T-helper 17 cell (primary cell): ENCODE measurements at regions not wholly inside any gene's neighbourhood (a gene's known extent, or its start where the extent isn't known, plus 50 kb on each side); places are given as distances from the start of the nearest gene placed in this dataset.
"Not testable (repeated sequence)": the region's sequence is repeated elsewhere in the genome, so short reads cannot be mapped to it uniquely, and the experiment has no call there.

Experiments used
- ATAC-seq: fragments of 150-1000 bp; cut with Tn5 transposase; 2 replicates; pipeline ENCODE4 v1.10.0; 2021; ENCODE audit warnings: mild to moderate bottlenecking, moderate library complexity
- DNase-seq, 3 donors: peaks; one replicate each; pipeline versions ENCODE4 v3.0.0 to v3.0.0-alpha.2; 2020 to 2021
- H3K9me3 ChIP-seq: one replicate; pipeline ENCODE4 v1.7.0; 2013; ENCODE audit warnings: low read length, mild to moderate bottlenecking; ENCODE audit not compliant: control insufficient read depth, poor library complexity, severe bottlenecking
- H3K27ac Mint-ChIP-seq: one replicate; pipeline ENCODE4 v1.8.0; 2022; ENCODE audit warnings: mild to moderate bottlenecking, moderate library complexity, mixed read lengths
- H3K27me3 Mint-ChIP-seq: one replicate; pipeline ENCODE4 v1.8.0; 2022; ENCODE audit warnings: mixed read lengths
- H3K36me3 Mint-ChIP-seq: one replicate; pipeline ENCODE4 v1.8.0; 2022; ENCODE audit warnings: low read depth, mixed read lengths
- H3K4me1 Mint-ChIP-seq: one replicate; pipeline ENCODE4 v1.8.0; 2022; ENCODE audit warnings: mild to moderate bottlenecking, mixed read lengths
- H3K4me3 Mint-ChIP-seq: one replicate; pipeline ENCODE4 v1.8.0; 2022; ENCODE audit warnings: mild to moderate bottlenecking, moderate library complexity, mixed read lengths

- no peak overlapping the region for H3K27ac Mint-ChIP-seq
Measured at GRCh38 chr1:58948671-58949070, 164.8 kb upstream of the JUN start.

DNA sequence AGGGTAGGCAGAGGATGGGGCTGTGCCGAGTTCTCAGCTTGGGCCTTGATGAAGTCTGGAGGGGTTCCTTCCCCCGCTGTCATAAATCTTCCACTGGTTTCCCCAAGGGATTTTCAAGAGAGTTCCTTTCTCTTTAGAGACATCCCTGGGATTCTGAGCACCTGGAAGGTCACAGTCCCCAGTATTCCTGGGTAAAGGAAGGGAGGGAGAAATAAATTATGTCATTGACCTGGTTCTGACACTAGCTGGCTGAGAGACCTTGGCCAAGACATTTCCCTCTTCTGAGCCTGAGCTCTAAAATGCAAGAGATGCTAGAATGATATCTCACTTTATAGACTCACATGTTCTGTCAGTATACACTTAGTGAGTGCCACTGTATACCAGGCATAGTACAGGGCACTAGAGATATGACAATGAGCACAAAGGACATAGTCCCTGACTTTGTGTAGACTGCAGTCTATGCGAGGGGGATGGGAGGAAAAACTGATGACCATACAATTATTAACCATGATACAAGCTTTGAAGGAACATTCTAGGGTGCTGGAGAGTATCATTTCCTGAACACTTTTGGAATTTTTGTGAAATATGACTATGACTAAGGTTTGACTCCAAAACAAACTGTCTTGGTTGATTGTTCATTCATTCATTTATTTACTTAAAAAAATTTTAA lies 165.8 kb upstream of the JUN start:
- DNase-seq (no peak), ATAC-seq (no peak)
- Mint-ChIP-seq H3K27me3 (peaks cover 12% of the 10 kb centered on the region), H3K4me1 (peaks cover 21% of the 10 kb centered on the region), H3K36me3 (no peaks in the 10 kb centered on the region), H3K27ac (no peak overlapping the region), H3K4me3 (no peak overlapping the region)
- H3K9me3 ChIP-seq, result no peaks in the 10 kb centered on the region

More at GRCh38 chr1:58948671-58949070, 164.8 kb upstream of the JUN start:
- no peaks in the 10 kb centered on the region for H3K9me3 ChIP-seq
- H3K4me1 Mint-ChIP-seq, result peaks cover 31% of the 10 kb centered on the region
- H3K36me3 Mint-ChIP-seq, result no peaks in the 10 kb centered on the region
- ATAC-seq (no peak), DNase-seq (no peak)
- H3K27me3 Mint-ChIP-seq, result peaks cover 2% of the 10 kb centered on the region
- no peak overlapping the region for H3K4me3 Mint-ChIP-seq

- no peaks in the 10 kb centered on the region for H3K9me3 ChIP-seq
- peaks cover 18% of the 10 kb centered on the region for H3K27me3 Mint-ChIP-seq
- no peak for DNase-seq
- ATAC-seq, result no peak
- H3K27ac Mint-ChIP-seq, result no peak overlapping the region
- H3K4me1 Mint-ChIP-seq, result peaks cover 20% of the 10 kb centered on the region
- no peak overlapping the region for H3K4me3 Mint-ChIP-seq
- H3K36me3 Mint-ChIP-seq, result peaks cover 2% of the 10 kb centered on the region
Measured at GRCh38 chr1:58950897-58951296, 167.1 kb upstream of the JUN start.

GRCh38 chr1:58953951-58954350 lies 170.1 kb upstream of the JUN start:
- ATAC-seq, H3K9me3 ChIP-seq, H3K4me3 Mint-ChIP-seq, H3K27ac Mint-ChIP-seq, H3K36me3 Mint-ChIP-seq, DNase-seq: not testable (repeated sequence)
- Mint-ChIP-seq H3K27me3 (peaks cover 18% of the 10 kb centered on the region), H3K4me1 (peaks cover 16% of the 10 kb centered on the region)

GRCh38 chr1:58963287-58963686 lies 179.4 kb upstream of the JUN start:
- DNase-seq, H3K27me3 Mint-ChIP-seq, H3K27ac Mint-ChIP-seq, H3K36me3 Mint-ChIP-seq, H3K9me3 ChIP-seq, H3K4me3 Mint-ChIP-seq, ATAC-seq: not testable (repeated sequence)
- peaks cover 13% of the 10 kb centered on the region for H3K4me1 Mint-ChIP-seq

GRCh38 chr1:58964428-58964827 lies 180.6 kb upstream of the JUN start:
- H3K27me3 Mint-ChIP-seq, result no peaks in the 10 kb centered on the region
- H3K4me3 Mint-ChIP-seq, result no peak overlapping the region
- no peak overlapping the region for H3K27ac Mint-ChIP-seq
- no peaks in the 10 kb centered on the region for H3K9me3 ChIP-seq
- peaks cover 19% of the 10 kb centered on the region for H3K4me1 Mint-ChIP-seq
- no peaks in the 10 kb centered on the region for H3K36me3 Mint-ChIP-seq
- DNase-seq (no peak), ATAC-seq (no peak)

GRCh38 chr1:58964880-58965279 lies 181.0 kb upstream of the JUN start:
- no peaks in the 10 kb centered on the region for H3K27me3 Mint-ChIP-seq
- ATAC-seq (no peak), DNase-seq (no peak)

DNA sequence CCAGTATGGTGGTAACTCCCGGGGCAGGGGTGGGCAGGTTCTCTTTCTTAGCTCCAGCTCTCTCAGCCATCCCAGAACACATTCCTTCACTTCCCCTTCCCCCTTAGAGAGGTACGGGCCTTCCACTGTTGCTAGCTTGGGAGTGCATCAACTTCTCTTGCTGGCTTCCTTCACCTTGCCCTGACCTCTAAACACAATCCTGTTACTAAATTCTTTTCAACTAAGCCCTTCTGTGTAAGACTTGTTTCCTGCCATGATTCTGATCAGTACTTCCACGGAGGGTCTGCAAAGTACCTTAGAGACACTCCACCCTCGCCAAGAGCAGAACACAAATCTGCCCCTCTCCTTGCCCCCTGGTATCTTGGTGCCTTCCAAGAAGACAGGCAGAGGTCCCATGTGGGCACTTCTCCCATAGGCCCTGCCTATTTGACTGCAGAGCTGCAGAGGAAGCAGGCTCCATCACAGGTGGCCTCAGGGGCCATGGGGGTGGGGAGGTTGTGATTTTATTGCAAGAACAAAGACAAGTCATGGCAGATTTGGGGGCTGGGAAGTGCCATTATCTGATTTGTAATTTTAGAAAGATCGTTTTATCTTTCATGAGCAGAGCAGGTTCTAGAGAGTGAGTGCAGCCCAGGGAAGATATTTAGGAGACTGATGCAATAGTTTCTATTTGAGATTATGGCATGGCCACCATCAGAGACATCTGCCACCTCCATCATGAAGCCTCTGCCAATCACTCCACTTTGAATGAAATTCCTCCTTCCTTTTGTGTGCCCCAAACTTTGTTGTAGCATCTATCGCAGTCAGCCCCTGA lies 182.5 kb upstream of the JUN start:
- peaks cover 19% of the 10 kb centered on the region for H3K4me1 Mint-ChIP-seq
- H3K36me3 Mint-ChIP-seq, result no peaks in the 10 kb centered on the region
- no peaks in the 10 kb centered on the region for H3K9me3 ChIP-seq
- H3K27me3 Mint-ChIP-seq, result no peaks in the 10 kb centered on the region
- no peak overlapping the region for H3K4me3 Mint-ChIP-seq
- DNase-seq (no peak), ATAC-seq (no peak)
- peak overlapping the region; percentile 72 for H3K27ac Mint-ChIP-seq

More at GRCh38 chr1:58964880-58965279, 181.0 kb upstream of the JUN start:
- Mint-ChIP-seq H3K27ac (no peak overlapping the region), H3K4me3 (no peak overlapping the region), H3K4me1 (peaks cover 19% of the 10 kb centered on the region), H3K36me3 (no peaks in the 10 kb centered on the region)
- H3K9me3 ChIP-seq, result no peaks in the 10 kb centered on the region

GRCh38 chr1:58966917-58967740 lies 183.3 kb upstream of the JUN start:
- Mint-ChIP-seq H3K4me3 (no peak overlapping the region), H3K27ac (no peak overlapping the region), H3K4me1 (peaks cover 19% of the 10 kb centered on the region), H3K36me3 (no peaks in the 10 kb centered on the region), H3K27me3 (no peaks in the 10 kb centered on the region)
- DNase-seq, result no peak
- H3K9me3 ChIP-seq, result no peaks in the 10 kb centered on the region
- ATAC-seq, result no peak

GRCh38 chr1:58968360-58968952 lies 184.6 kb upstream of the JUN start:
- Mint-ChIP-seq H3K36me3 (no peaks in the 10 kb centered on the region), H3K27ac (peak overlapping the region; percentile 94), H3K27me3 (no peaks in the 10 kb centered on the region), H3K4me3 (peak overlapping the region; percentile 75), H3K4me1 (peaks cover 19% of the 10 kb centered on the region)
- DNase-seq (no peak), ATAC-seq (peak; percentile 74)
- H3K9me3 ChIP-seq, result no peaks in the 10 kb centered on the region

DNA sequence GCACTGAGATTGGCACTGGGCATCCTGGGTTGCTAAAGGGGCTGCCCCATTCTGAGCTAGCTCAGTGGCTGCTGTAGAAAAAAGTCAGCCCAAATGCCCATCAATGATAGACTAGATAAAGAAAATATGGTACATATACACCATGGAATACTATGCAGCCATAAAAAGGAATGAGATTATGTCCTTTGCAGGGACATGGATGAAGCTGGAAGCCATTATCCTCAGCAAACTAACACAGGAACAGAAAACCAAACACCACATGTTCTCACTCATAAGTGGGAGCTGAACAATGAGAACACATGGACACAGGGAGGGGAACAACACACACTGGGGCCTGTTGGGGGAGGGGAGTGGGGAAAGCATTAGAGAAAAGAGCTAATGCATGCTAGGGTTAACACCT lies 185.3 kb upstream of the JUN start:
- ATAC-seq, H3K27ac Mint-ChIP-seq, H3K36me3 Mint-ChIP-seq, DNase-seq, H3K27me3 Mint-ChIP-seq, H3K4me3 Mint-ChIP-seq, H3K9me3 ChIP-seq: not testable (repeated sequence)
- H3K4me1 Mint-ChIP-seq, result peaks cover 19% of the 10 kb centered on the region

GRCh38 chr1:58971629-58972140 lies 187.8 kb upstream of the JUN start:
- no peak overlapping the region for H3K27ac Mint-ChIP-seq
- DNase-seq (no peak), ATAC-seq (no peak)
- H3K4me1 Mint-ChIP-seq, result peaks cover 13% of the 10 kb centered on the region
- H3K4me3 Mint-ChIP-seq, result no peak overlapping the region
- no peaks in the 10 kb centered on the region for H3K9me3 ChIP-seq
- no peaks in the 10 kb centered on the region for H3K27me3 Mint-ChIP-seq
- no peaks in the 10 kb centered on the region for H3K36me3 Mint-ChIP-seq

DNA sequence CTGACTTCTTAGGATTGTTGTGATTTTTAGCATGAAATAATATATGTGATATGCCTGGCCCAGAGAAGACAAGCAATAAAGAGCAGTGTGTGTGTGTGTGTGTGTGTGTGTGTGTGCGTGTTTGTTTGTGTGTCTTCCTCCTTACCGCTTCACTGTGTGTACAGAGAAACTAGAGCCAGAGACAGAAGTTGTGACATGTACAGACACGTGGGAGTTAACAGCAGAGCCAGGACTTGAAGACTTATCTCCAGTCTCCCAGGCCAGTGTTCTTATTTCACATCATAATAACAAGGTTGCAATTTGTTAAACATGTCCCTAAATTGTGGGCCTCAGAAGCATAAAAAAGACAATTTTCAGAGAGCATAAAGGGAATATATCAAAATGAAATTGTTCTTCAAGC lies 192.0 kb upstream of the JUN start:
- peaks cover 5% of the 10 kb centered on the region for H3K27me3 Mint-ChIP-seq
- ATAC-seq, result no peak

More for the DNA sequence above, 192.0 kb upstream of the JUN start:
- no peaks in the 10 kb centered on the region for H3K9me3 ChIP-seq
- no peak for DNase-seq
- H3K4me1 Mint-ChIP-seq, result peaks cover 12% of the 10 kb centered on the region
- no peaks in the 10 kb centered on the region for H3K36me3 Mint-ChIP-seq
- no peak overlapping the region for H3K4me3 Mint-ChIP-seq
- no peak overlapping the region for H3K27ac Mint-ChIP-seq
